Muscle layer of colon (tissue), 2 donors: ENCODE measurements at regions not wholly inside any gene's neighbourhood (a gene's known extent, or its start where the extent isn't known, plus 50 kb on each side); places are given as distances from the start of the nearest gene placed in this dataset.
"Not testable (repeated sequence)": the region's sequence is repeated elsewhere in the genome, so short reads cannot be mapped to it uniquely, and the experiment has no call there.

Experiments used
- H3K27ac ChIP-seq: one replicate; pipeline ENCODE4 v1.7.0; 2013; ENCODE audit warnings: low read depth, mild to moderate bottlenecking, low read length, moderate library complexity
- H3K27me3 ChIP-seq, 2 donors: one replicate each; pipeline ENCODE4 v1.7.0; 2013; ENCODE audit warnings: low read length in 2 of 2, mild to moderate bottlenecking in 2 of 2; ENCODE audit not compliant: insufficient read depth in 2 of 2, control insufficient read depth in 1 of 2
- H3K36me3 ChIP-seq: one replicate; pipeline ENCODE4 v1.7.0; 2013; ENCODE audit warnings: mild to moderate bottlenecking, low read length; ENCODE audit not compliant: insufficient read depth
- H3K4me1 ChIP-seq: one replicate; pipeline ENCODE4 v1.7.0; 2013; ENCODE audit warnings: mild to moderate bottlenecking, low read length; ENCODE audit not compliant: insufficient read depth
- H3K4me3 ChIP-seq, 2 donors: one replicate each; pipeline ENCODE4 v1.7.0; 2013; ENCODE audit warnings: low read length in 2 of 2, low read depth in 1 of 2, mild to moderate bottlenecking in 1 of 2, moderate library complexity in 1 of 2
- H3K9ac ChIP-seq: one replicate; pipeline ENCODE4 v1.7.0; 2013; ENCODE audit warnings: low read length
- H3K9me3 ChIP-seq: one replicate; pipeline ENCODE4 v1.7.0; 2013; ENCODE audit warnings: mild to moderate bottlenecking, low read length
- donor health status: abdominal sarcoma.
- donor health status: Adenocarcinoma of cecum.

DNA sequence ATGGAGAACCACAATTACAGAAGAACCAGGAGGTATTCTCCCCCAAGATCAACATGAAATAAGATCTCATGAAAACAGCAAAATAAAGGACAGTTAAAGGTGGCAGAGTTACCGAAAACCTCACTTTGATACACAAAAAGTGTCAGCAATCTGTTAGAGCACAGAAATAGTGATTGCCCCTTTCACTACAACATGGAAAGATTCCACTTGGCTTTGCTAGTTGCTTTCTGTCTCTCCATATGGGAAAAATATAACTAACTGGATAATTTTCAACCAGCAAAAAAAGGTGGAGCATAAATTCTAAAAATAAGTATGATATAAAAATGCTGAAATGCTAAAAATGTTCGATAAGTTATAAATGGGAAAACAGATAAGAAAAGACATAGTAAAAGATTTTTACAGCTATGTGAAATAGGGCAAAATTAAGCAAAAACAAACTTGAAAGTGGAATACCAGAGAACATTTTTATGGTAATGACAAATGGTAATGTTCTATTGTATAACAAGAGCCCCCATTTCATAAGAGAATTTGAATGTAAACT is 90.2 kb downstream of the GPR85 start:
- Histone ChIP-seq H3K36me3 (no peaks in the 10 kb centered on the region), H3K4me1 (no peaks in the 10 kb centered on the region), H3K9me3 (no peaks in the 10 kb centered on the region), H3K9ac (no peak overlapping the region), H3K27ac (no peak overlapping the region), H3K27me3 (no peaks in the 10 kb centered on the region), H3K4me3 (no peak overlapping the region)

GRCh38 chr7:112995059-112995824 is 91.4 kb downstream of the GPR85 start:
- Histone ChIP-seq H3K36me3 (no peaks in the 10 kb centered on the region), H3K27ac (no peak overlapping the region), H3K27me3 (no peaks in the 10 kb centered on the region), H3K4me3 (no peak overlapping the region), H3K4me1 (no peaks in the 10 kb centered on the region), H3K9me3 (no peaks in the 10 kb centered on the region), H3K9ac (no peak overlapping the region)

GRCh38 chr7:112994656-112995055 is 92.0 kb downstream of the GPR85 start:
- Histone ChIP-seq H3K9me3 (no peaks in the 10 kb centered on the region), H3K27me3 (no peaks in the 10 kb centered on the region), H3K27ac (no peak overlapping the region), H3K36me3 (no peaks in the 10 kb centered on the region), H3K9ac (no peak overlapping the region), H3K4me3 (no peak overlapping the region), H3K4me1 (no peaks in the 10 kb centered on the region)

DNA sequence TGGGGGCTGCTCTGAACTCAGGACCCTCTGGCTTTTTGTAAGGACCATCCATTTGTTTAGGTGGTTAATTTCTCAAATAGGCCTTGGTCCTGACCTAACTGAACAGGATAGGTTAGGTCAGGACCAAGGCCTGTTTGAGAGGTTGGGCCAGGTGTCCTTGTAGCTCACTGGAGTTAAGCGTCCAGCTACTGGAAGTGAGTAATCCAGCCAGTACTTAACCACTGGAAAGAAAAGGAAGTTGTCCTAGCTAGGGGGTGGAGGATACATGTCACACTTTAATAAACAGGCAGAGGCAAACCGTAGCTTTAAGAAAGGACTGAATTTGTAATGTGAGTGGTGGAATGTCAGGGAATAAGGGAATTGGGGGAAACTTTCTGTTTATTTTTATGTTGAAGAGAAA is 96.0 kb downstream of the GPR85 start:
- Histone ChIP-seq H3K9ac (no peak overlapping the region), H3K36me3 (no peaks in the 10 kb centered on the region), H3K9me3 (no peaks in the 10 kb centered on the region), H3K27ac (no peak overlapping the region), H3K4me3 (no peak overlapping the region), H3K27me3 (no peaks in the 10 kb centered on the region), H3K4me1 (peaks cover 9% of the 10 kb centered on the region)

GRCh38 chr7:112989531-112989930 is 97.1 kb downstream of the GPR85 start:
- Histone ChIP-seq H3K9ac (no peak overlapping the region), H3K27me3 (no peaks in the 10 kb centered on the region), H3K4me1 (peaks cover 9% of the 10 kb centered on the region), H3K36me3 (no peaks in the 10 kb centered on the region), H3K4me3 (no peak overlapping the region), H3K27ac (no peak overlapping the region), H3K9me3 (no peaks in the 10 kb centered on the region)

DNA sequence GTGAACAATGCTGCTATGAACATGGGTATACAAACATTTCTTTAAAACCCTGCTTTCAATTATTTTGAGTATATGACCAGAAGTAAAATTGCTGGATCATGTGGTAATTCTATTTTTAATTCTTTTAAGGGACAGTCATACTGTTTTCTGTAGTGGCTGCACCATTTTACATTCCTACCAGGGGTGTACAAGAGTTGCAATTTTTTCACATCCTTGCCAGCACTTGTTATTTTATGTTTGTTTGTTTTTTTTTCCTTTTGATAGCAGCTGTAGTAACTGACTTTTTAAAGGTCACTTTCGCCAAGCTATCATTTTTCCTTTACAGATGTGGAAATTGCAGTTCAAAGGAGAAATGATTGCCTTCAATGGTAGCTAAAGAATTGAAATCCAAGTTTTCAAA is 99.5 kb downstream of the GPR85 start:
- H3K27me3 ChIP-seq: no peaks in the 10 kb centered on the region
- H3K9me3 ChIP-seq: no peaks in the 10 kb centered on the region
- no peak overlapping the region for H3K4me3 ChIP-seq
- peaks cover 9% of the 10 kb centered on the region for H3K4me1 ChIP-seq
- no peaks in the 10 kb centered on the region for H3K36me3 ChIP-seq
- no peak overlapping the region for H3K27ac ChIP-seq
- no peak overlapping the region for H3K9ac ChIP-seq

GRCh38 chr7:112986256-112987031 is 100.2 kb downstream of the GPR85 start:
- Histone ChIP-seq H3K4me1 (peaks cover 9% of the 10 kb centered on the region), H3K27ac (no peak overlapping the region), H3K36me3 (no peaks in the 10 kb centered on the region), H3K4me3 (no peak overlapping the region), H3K27me3 (no peaks in the 10 kb centered on the region), H3K9ac (no peak overlapping the region), H3K9me3 (no peaks in the 10 kb centered on the region)

DNA sequence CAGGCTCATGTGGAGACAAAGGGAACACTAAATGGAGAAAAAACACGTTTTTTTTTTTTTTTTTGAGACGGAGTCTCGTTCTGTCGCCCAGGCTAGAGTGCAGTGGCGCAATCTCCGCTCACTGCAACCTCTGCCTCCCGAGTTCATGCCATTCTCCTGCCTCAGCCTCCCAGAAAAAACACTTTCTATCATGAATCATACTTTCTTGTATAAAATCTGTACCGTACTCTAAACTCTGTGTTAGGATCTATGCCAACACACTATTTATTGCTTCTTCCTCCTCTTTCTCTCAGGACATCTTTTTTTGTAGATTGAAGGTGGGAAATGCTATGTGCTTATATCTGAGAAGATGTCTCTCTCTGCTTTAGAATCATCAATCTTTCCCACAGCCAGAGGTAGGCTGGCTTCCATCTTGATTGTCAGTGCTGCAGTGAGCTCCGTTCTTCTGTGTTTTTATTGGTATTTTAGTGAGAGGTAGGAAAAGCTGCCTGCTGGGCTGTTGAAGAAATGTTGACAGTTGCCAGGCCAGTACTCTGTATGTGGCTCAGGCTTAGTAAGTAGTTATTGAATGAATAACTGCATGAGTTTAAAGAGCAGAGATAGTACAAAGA is 101.1 kb downstream of the GPR85 start:
- Histone ChIP-seq H3K36me3 (no peaks in the 10 kb centered on the region), H3K27me3 (no peaks in the 10 kb centered on the region), H3K4me3 (no peak overlapping the region), H3K27ac (no peak overlapping the region), H3K4me1 (peaks cover 9% of the 10 kb centered on the region), H3K9me3 (no peaks in the 10 kb centered on the region), H3K9ac (no peak overlapping the region)

- H3K9me3 ChIP-seq: no peaks in the 10 kb centered on the region
- H3K27me3 ChIP-seq: no peaks in the 10 kb centered on the region
- H3K36me3 ChIP-seq: no peaks in the 10 kb centered on the region
- no peak overlapping the region for H3K27ac ChIP-seq
- H3K4me1 ChIP-seq: peaks cover 9% of the 10 kb centered on the region
- no peak overlapping the region for H3K9ac ChIP-seq
- H3K4me3 ChIP-seq: no peak overlapping the region
Observed at GRCh38 chr7:112982441-112983063, 104.1 kb downstream of the GPR85 start.

- Histone ChIP-seq H3K9me3 (no peaks in the 10 kb centered on the region), H3K27me3 (no peaks in the 10 kb centered on the region), H3K36me3 (no peaks in the 10 kb centered on the region), H3K27ac (no peak overlapping the region), H3K4me1 (peaks cover 9% of the 10 kb centered on the region), H3K4me3 (no peak overlapping the region), H3K9ac (no peak overlapping the region)
Observed at GRCh38 chr7:112981966-112982365, 104.7 kb downstream of the GPR85 start.

GRCh38 chr7:112979055-112979454 is 107.6 kb downstream of the GPR85 start:
- H3K9me3 ChIP-seq, H3K9ac ChIP-seq, H3K4me1 ChIP-seq, H3K4me3 ChIP-seq, H3K27me3 ChIP-seq, H3K36me3 ChIP-seq, H3K27ac ChIP-seq: not testable (repeated sequence)
